Panc1 (cell line): ENCODE measurements at regions not wholly inside any gene's neighbourhood (a gene's known extent, or its start where the extent isn't known, plus 50 kb on each side); places are given as distances from the start of the nearest gene placed in this dataset.

Source experiments
- ATAC-seq: fragments of 200-7000 bp; cut with Tn5 transposase; 2 replicates; pipeline ENCODE4 v1.9.1; 2020; ENCODE audit warnings: mild to moderate bottlenecking, moderate library complexity
- BruUV-seq: library from RNA; stranded (reverse); fragments of 400-500 nt; replicated peaks from 2 replicates; lab custom pipeline; 2021; lab: Mats Ljungman, UMichigan
- CTCF ChIA-PET: fragments of 300-600 bp; sonication (Branson Sonifier 250); formaldehyde crosslinking; loops from one replicate; lab custom pipeline; 2022; ENCODE audit warnings: antibody characterized with exemption; lab: Charles Lee
- POLR2A ChIA-PET: fragments of 300-600 bp; sonication (Branson Sonifier 250); formaldehyde crosslinking; loops from one replicate; lab custom pipeline; 2022; ENCODE audit warnings: antibody characterized with exemption; lab: Charles Lee
- DNase-seq: peaks from one replicate; pipeline ENCODE4 v3.0.0-alpha.2; 2010; ENCODE audit warnings: low read depth, low spot score
- H3K27ac ChIP-seq: 2 replicates; pipeline ENCODE4 v1.5.1; 2011; ENCODE audit warnings: mild to moderate bottlenecking, low read length, inconsistent platforms
- H3K27me3 ChIP-seq: fragments of 200-500 bp; sonication (Bioruptor generic); 2 replicates; pipeline ENCODE4 v1.6.0; 2014; ENCODE audit warnings: low read length, inconsistent platforms; ENCODE audit not compliant: control insufficient read depth, insufficient read depth
- H3K36me3 ChIP-seq: fragments of 200-500 bp; sonication (Bioruptor generic); 2 replicates; pipeline ENCODE4 v1.5.1; 2014; ENCODE audit warnings: inconsistent platforms, mild to moderate bottlenecking, low read length, moderate library complexity; ENCODE audit not compliant: control insufficient read depth, insufficient read depth
- H3K4me1 ChIP-seq: 2 replicates; pipeline ENCODE4 v1.5.1; 2011; ENCODE audit warnings: inconsistent platforms, mild to moderate bottlenecking, low read length, moderate library complexity; ENCODE audit not compliant: control insufficient read depth, insufficient read depth
- H3K4me3 ChIP-seq, 2 experiments: 2 replicates each; pipeline ENCODE4 v1.5.1; 2011 to 2012; ENCODE audit warnings: low read depth in 2 of 2, low read length in 2 of 2, mild to moderate bottlenecking in 2 of 2, inconsistent platforms in 1 of 2, moderate library complexity in 1 of 2
- H3K9me3 ChIP-seq: fragments of 200-500 bp; sonication (Bioruptor generic); 2 replicates; pipeline ENCODE4 v1.5.1; 2014; ENCODE audit warnings: low read depth, mild to moderate bottlenecking, inconsistent platforms, low read length, moderate library complexity; ENCODE audit not compliant: control insufficient read depth, insufficient read depth
- POLR2AphosphoS5 ChIP-seq: IDR thresholded peaks from 2 replicates; pipeline ENCODE4 v1.6.1; 2012; ENCODE audit warnings: mild to moderate bottlenecking, low read depth, low read length, moderate library complexity
- SIN3A ChIP-seq: IDR thresholded peaks from 2 replicates; pipeline ENCODE4 v1.6.1; 2012; ENCODE audit warnings: low read depth, mild to moderate bottlenecking, low read length, moderate library complexity, borderline replicate concordance; ENCODE audit not compliant: insufficient read depth
- TCF7L2 ChIP-seq: IDR thresholded peaks from 2 replicates; pipeline ENCODE4 v1.6.1; 2011; ENCODE audit warnings: mild to moderate bottlenecking, low read depth, low read length, inconsistent platforms
- in situ Hi-C: cut with HindIII; loops from 2 replicates; pipeline ENCODE4 v1.10.0; 2016; ENCODE audit warnings: low sequenced_read_pairs, low pct_unique_long_range_greater_than_20kb
- intact Hi-C: fragments of 100-400 bp; cut with micrococcal nuclease; formaldehyde crosslinking; loops from one replicate; pipeline ENCODE4 v1.10.0; 2022; ENCODE audit not compliant: unreplicated experiment
- TF ChIP-seq, protein P1 (sequence below): fragments of 450-650 bp; IDR thresholded peaks from 2 replicates; pipeline ENCODE4 v1.5.1; 2017; ENCODE audit warnings: mild to moderate bottlenecking
- TF ChIP-seq, protein P2 (sequence below), 2 experiments: IDR thresholded peaks; 2 replicates each; pipeline ENCODE4 v1.6.1; 2011 to 2012; ENCODE audit warnings: low read depth in 2 of 2, control low read depth in 1 of 2, low read length in 1 of 2, mild to moderate bottlenecking in 1 of 2, moderate library complexity in 1 of 2; ENCODE audit not compliant: insufficient read depth in 1 of 2

DNA sequence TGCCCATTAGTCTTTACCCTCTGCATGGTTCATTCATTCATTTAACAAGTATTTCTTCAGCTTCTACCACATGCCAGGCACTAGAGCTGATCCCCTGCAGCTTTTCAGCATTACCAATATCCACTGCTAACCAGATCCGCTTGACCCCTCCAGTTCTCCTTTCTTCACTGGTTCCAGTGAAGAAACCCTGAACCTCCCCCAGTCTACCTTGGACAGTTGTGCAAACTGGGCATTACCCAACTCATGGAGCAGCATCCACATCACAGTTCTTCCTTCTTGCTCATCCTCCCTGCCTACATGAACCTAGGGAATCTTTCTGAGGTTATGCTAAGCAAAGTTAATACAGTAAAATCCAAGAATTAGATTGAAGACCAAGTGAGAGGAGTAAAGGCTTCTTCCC, 78.7 kb upstream of the SERP2 start:
- DNase-seq (no peak), ATAC-seq (no peak)
- intact Hi-C loops: no loop called here
- Histone ChIP-seq H3K27me3 (no peaks in the 10 kb centered on the region), H3K9me3 (no peaks in the 10 kb centered on the region; the same call in 1 of the 2 replicates), H3K36me3 (no peaks in the 10 kb centered on the region), H3K4me1 (no peaks in the 10 kb centered on the region), H3K27ac (no peak overlapping the region), H3K4me3 (no peak overlapping the region)
- no peak for TF ChIP-seq SIN3A
- TF ChIP-seq, protein P1, sequence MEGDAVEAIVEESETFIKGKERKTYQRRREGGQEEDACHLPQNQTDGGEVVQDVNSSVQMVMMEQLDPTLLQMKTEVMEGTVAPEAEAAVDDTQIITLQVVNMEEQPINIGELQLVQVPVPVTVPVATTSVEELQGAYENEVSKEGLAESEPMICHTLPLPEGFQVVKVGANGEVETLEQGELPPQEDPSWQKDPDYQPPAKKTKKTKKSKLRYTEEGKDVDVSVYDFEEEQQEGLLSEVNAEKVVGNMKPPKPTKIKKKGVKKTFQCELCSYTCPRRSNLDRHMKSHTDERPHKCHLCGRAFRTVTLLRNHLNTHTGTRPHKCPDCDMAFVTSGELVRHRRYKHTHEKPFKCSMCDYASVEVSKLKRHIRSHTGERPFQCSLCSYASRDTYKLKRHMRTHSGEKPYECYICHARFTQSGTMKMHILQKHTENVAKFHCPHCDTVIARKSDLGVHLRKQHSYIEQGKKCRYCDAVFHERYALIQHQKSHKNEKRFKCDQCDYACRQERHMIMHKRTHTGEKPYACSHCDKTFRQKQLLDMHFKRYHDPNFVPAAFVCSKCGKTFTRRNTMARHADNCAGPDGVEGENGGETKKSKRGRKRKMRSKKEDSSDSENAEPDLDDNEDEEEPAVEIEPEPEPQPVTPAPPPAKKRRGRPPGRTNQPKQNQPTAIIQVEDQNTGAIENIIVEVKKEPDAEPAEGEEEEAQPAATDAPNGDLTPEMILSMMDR: no peak
- no peak for TF ChIP-seq POLR2AphosphoS5
- no peak for TF ChIP-seq TCF7L2
- TF ChIP-seq, protein P2, sequence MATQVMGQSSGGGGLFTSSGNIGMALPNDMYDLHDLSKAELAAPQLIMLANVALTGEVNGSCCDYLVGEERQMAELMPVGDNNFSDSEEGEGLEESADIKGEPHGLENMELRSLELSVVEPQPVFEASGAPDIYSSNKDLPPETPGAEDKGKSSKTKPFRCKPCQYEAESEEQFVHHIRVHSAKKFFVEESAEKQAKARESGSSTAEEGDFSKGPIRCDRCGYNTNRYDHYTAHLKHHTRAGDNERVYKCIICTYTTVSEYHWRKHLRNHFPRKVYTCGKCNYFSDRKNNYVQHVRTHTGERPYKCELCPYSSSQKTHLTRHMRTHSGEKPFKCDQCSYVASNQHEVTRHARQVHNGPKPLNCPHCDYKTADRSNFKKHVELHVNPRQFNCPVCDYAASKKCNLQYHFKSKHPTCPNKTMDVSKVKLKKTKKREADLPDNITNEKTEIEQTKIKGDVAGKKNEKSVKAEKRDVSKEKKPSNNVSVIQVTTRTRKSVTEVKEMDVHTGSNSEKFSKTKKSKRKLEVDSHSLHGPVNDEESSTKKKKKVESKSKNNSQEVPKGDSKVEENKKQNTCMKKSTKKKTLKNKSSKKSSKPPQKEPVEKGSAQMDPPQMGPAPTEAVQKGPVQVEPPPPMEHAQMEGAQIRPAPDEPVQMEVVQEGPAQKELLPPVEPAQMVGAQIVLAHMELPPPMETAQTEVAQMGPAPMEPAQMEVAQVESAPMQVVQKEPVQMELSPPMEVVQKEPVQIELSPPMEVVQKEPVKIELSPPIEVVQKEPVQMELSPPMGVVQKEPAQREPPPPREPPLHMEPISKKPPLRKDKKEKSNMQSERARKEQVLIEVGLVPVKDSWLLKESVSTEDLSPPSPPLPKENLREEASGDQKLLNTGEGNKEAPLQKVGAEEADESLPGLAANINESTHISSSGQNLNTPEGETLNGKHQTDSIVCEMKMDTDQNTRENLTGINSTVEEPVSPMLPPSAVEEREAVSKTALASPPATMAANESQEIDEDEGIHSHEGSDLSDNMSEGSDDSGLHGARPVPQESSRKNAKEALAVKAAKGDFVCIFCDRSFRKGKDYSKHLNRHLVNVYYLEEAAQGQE (IDR thresholded peaks at IDR 0.05; ENCODE audit: insufficient read depth in 1 of 2, low read depth in 2 of 2, low read length in 1 of 2): no peak
- ChIA-PET CTCF (no interaction called here), POLR2A (no interaction called here)
- in situ Hi-C loops: no loop called here
- no TSS peak for BruUV-seq

DNA sequence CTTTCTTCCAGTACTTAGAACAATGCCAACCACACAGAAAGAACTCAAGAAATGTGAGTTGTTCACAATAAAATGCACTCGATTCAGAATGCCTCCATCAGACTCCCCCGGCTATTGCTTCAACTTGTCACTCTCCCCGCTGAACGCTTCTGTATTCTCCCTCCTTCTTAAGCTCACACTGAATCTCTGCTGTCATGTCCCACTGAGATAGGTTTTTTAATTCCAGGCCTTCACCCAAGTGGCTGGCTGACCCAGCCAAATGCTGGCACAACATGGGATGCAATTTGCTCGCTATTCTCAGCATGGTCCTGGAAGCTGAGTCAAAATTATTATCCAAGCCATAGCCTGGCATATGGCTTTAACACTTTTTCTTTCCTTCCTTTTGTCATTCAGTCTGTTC, 76.8 kb upstream of the SERP2 start:
- POLR2A ChIA-PET: no interaction called here
- in situ Hi-C loops: no loop called here
- no peak overlapping the region for H3K4me3 ChIP-seq
- intact Hi-C loops: no loop called here
- H3K4me1 ChIP-seq: no peaks in the 10 kb centered on the region
- no peak for TF ChIP-seq POLR2AphosphoS5
- TF ChIP-seq, protein P1: no peak
- TF ChIP-seq, protein P2 (IDR thresholded peaks at IDR 0.05; ENCODE audit: insufficient read depth in 1 of 2, low read depth in 2 of 2, low read length in 1 of 2): no peak
- no peak for TF ChIP-seq SIN3A
- H3K27me3 ChIP-seq: no peaks in the 10 kb centered on the region
- BruUV-seq: no TSS peak
- H3K9me3 ChIP-seq: no peaks in the 10 kb centered on the region; the same call in 1 of the 2 replicates
- CTCF ChIA-PET: no interaction called here
- no peaks in the 10 kb centered on the region for H3K36me3 ChIP-seq
- ATAC-seq (no peak), DNase-seq (no peak)
- H3K27ac ChIP-seq: no peak overlapping the region
